ENCODE measurements at regions not wholly inside any gene's neighbourhood (a gene's known extent, or its start where the extent isn't known, plus 50 kb on each side); places are given as distances from the start of the nearest gene placed in this dataset.
"Not testable (repeated sequence)": the region's sequence is repeated elsewhere in the genome, so short reads cannot be mapped to it uniquely, and the experiment has no call there.

GRCh38 chr4:112775801-112776200 lies 138.9 kb downstream of the LARP7 start:
- no peak for DNase-seq

GRCh38 chr4:112776535-112776934 lies 139.6 kb downstream of the LARP7 start:
- no peak for DNase-seq

GRCh38 chr4:112778520-112778919 lies 141.6 kb downstream of the LARP7 start:
- DNase-seq: no peak

GRCh38 chr4:112793033-112793432 lies 156.1 kb downstream of the LARP7 start:
- no peak for DNase-seq

- no peak for DNase-seq
These were observed 163.1 kb downstream of the LARP7 start for GRCh38 chr4:112800001-112800400.

GRCh38 chr4:112801341-112801740 lies 164.4 kb downstream of the LARP7 start:
- no peak for DNase-seq

GRCh38 chr4:112802780-112803179 lies 165.8 kb downstream of the LARP7 start:
- no peak for DNase-seq

- DNase-seq: no peak
These were observed 170.1 kb downstream of the LARP7 start for GRCh38 chr4:112807083-112807482.

- no peak for DNase-seq
These were observed 171.1 kb downstream of the LARP7 start for GRCh38 chr4:112808001-112808400.

- DNase-seq: no peak
These were observed 176.8 kb downstream of the LARP7 start for GRCh38 chr4:112813790-112814189.

- DNase-seq: peak in 1 of 5 experiments; percentile 53
These were observed 181.1 kb downstream of the LARP7 start for GRCh38 chr4:112817933-112818593.

GRCh38 chr4:112818594-112818965 lies 181.6 kb downstream of the LARP7 start:
- DNase-seq: no peak

- DNase-seq: no peak
These were observed 182.8 kb downstream of the LARP7 start for GRCh38 chr4:112819729-112820128.

- DNase-seq: no peak
These were observed 186.2 kb downstream of the LARP7 start for GRCh38 chr4:112823156-112823555.

- DNase-seq: no peak
These were observed 186.7 kb downstream of the LARP7 start for GRCh38 chr4:112823606-112824005.

- DNase-seq: no peak
These were observed 193.9 kb downstream of the LARP7 start for GRCh38 chr4:112830753-112831386.

GRCh38 chr4:112832493-112832892 lies 195.6 kb downstream of the LARP7 start:
- no peak for DNase-seq

GRCh38 chr4:112836895-112837294 lies 200.0 kb downstream of the LARP7 start:
- DNase-seq: no peak

GRCh38 chr4:112838015-112838414 lies 201.1 kb downstream of the LARP7 start:
- DNase-seq: not testable (repeated sequence)

GRCh38 chr4:112840061-112840460 lies 203.1 kb downstream of the LARP7 start:
- DNase-seq: no peak

GRCh38 chr4:112840619-112841018 lies 203.7 kb downstream of the LARP7 start:
- DNase-seq: no peak

GRCh38 chr4:112842513-112842912 lies 205.6 kb downstream of the LARP7 start:
- DNase-seq: no peak

- no peak for DNase-seq
These were observed 204.1 kb upstream of the ANK2 start for GRCh38 chr4:112845386-112845785.

- no peak for DNase-seq
These were observed 202.4 kb upstream of the ANK2 start for GRCh38 chr4:112847045-112847444.

GRCh38 chr4:112847781-112848180 lies 201.7 kb upstream of the ANK2 start:
- no peak for DNase-seq

Measured in T-helper 2 cell (primary cell).